ENCODE measurements at regions not wholly inside any gene's neighbourhood (a gene's known extent, or its start where the extent isn't known, plus 50 kb on each side); places are given as distances from the start of the nearest gene placed in this dataset.
"Not testable (repeated sequence)": the region's sequence is repeated elsewhere in the genome, so short reads cannot be mapped to it uniquely, and the experiment has no call there.

- Mint-ChIP-seq H3K4me3 (ENCODE audit: low read depth) (no peak overlapping the region), H3K9me3 (ENCODE audit: low read depth) (no peaks in the 10 kb centered on the region), H3K36me3 (ENCODE audit: insufficient read depth) (no peaks in the 10 kb centered on the region), H3K27me3 (no peaks in the 10 kb centered on the region), H3K27ac (no peak overlapping the region), H3K4me1 (ENCODE audit: low read depth) (peaks cover 1% of the 10 kb centered on the region)
- DNase-seq (ENCODE audit: low spot score, unreplicated experiment): no peak
- TF ChIP-seq CTCF (IDR thresholded peaks at IDR 0.05; ENCODE audit: unreplicated experiment): no peak
These were observed 79.0 kb upstream of the SMURF2 start for GRCh38 chr17:64741038-64741641.

- no peak for DNase-seq (ENCODE audit: low spot score, unreplicated experiment)
- H3K27me3 Mint-ChIP-seq: no peaks in the 10 kb centered on the region
- no peaks in the 10 kb centered on the region for H3K4me1 Mint-ChIP-seq (ENCODE audit: low read depth)
- H3K9me3 Mint-ChIP-seq (ENCODE audit: low read depth): no peaks in the 10 kb centered on the region
- no peak for TF ChIP-seq CTCF (IDR thresholded peaks at IDR 0.05; ENCODE audit: unreplicated experiment)
- H3K4me3 Mint-ChIP-seq (ENCODE audit: low read depth): no peak overlapping the region
- no peaks in the 10 kb centered on the region for H3K36me3 Mint-ChIP-seq (ENCODE audit: insufficient read depth)
- H3K27ac Mint-ChIP-seq: no peak overlapping the region
These were observed 77.4 kb upstream of the SMURF2 start for GRCh38 chr17:64739316-64740058.

GRCh38 chr17:64736804-64737492 lies 74.8 kb upstream of the SMURF2 start:
- H3K4me1 Mint-ChIP-seq (ENCODE audit: low read depth): no peaks in the 10 kb centered on the region
- H3K4me3 Mint-ChIP-seq (ENCODE audit: low read depth): no peak overlapping the region
- no peaks in the 10 kb centered on the region for H3K27me3 Mint-ChIP-seq
- H3K27ac Mint-ChIP-seq: no peak overlapping the region
- TF ChIP-seq CTCF (IDR thresholded peaks at IDR 0.05; ENCODE audit: unreplicated experiment): peak; percentile 37
- H3K36me3 Mint-ChIP-seq (ENCODE audit: insufficient read depth): no peaks in the 10 kb centered on the region
- H3K9me3 Mint-ChIP-seq (ENCODE audit: low read depth): no peaks in the 10 kb centered on the region
- DNase-seq (ENCODE audit: low spot score, unreplicated experiment): no peak

DNA sequence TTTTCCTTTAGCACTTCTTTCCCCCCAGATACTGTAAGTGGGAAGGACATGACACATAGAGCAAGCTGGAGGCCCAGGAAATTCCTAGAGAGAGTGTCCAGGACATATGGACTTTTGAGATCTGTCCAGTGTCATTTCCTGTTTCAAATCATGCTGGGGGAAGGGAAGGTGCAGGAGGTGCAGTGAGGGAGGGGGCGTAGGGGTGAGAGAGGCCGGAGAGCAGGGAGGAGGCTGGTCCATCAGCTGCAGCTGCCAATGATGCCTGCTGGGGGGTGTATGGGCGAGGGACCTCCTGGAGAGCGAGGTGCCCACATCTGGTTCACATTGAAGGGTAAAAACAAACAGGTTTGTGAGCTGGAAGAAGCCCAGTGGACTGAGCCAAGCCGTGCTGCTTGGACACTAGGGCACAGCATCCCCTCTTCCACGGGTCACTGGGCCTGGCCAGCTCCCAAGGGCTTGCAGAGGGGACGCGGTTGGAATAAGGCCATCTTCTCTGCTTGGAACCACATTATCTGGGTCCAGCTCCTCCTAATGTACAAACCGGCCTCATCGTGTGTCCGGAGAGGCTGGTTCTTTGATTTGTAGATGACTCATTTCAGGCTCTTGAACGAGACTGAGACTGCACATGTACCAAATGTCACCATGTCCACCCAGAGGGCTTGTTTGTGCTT lies 70.4 kb upstream of the SMURF2 start:
- no peaks in the 10 kb centered on the region for H3K4me1 Mint-ChIP-seq (ENCODE audit: low read depth)
- H3K36me3 Mint-ChIP-seq (ENCODE audit: insufficient read depth): no peaks in the 10 kb centered on the region
- TF ChIP-seq CTCF (IDR thresholded peaks at IDR 0.05; ENCODE audit: unreplicated experiment): no peak
- no peak overlapping the region for H3K27ac Mint-ChIP-seq
- H3K4me3 Mint-ChIP-seq (ENCODE audit: low read depth): no peak overlapping the region
- DNase-seq (ENCODE audit: low spot score, unreplicated experiment): no peak
- no peaks in the 10 kb centered on the region for H3K27me3 Mint-ChIP-seq
- no peaks in the 10 kb centered on the region for H3K9me3 Mint-ChIP-seq (ENCODE audit: low read depth)

DNA sequence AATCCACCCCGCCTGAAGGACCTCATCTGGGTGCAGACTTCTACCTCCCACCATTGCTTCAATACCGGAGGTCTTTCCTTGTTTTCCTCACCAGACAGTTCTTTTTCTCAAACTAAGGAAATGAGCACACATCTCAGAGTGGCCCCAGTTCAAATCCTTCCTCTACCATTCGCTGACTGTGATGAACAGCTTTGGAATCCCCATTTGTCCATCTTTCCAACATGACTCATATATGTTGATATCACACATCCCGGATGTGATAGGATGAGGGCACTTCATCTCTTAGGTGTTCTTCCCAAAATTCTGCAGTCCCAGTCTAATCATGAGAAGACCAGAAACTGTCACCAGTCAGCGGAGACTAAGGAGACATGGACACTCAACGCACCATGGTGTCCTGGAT lies 67.9 kb upstream of the SMURF2 start:
- not testable (repeated sequence) for H3K4me3 Mint-ChIP-seq (ENCODE audit: low read depth); H3K27me3 Mint-ChIP-seq; H3K9me3 Mint-ChIP-seq (ENCODE audit: low read depth); DNase-seq (ENCODE audit: low spot score, unreplicated experiment); H3K36me3 Mint-ChIP-seq (ENCODE audit: insufficient read depth); H3K27ac Mint-ChIP-seq; H3K4me1 Mint-ChIP-seq (ENCODE audit: low read depth)

Data from progenitor cell of endocrine pancreas (in vitro differentiated cells).